NCI-H526 treated with DMSO at 0.1 percent for 48 hours (cell line): ENCODE measurements at regions not wholly inside any gene's neighbourhood (a gene's known extent, or its start where the extent isn't known, plus 50 kb on each side); places are given as distances from the start of the nearest gene placed in this dataset.

ENCODE experiments used
- DNase-seq: peaks from one replicate; lab custom pipeline; 2025; lab: John Stamatoyannopoulos, UW

DNA sequence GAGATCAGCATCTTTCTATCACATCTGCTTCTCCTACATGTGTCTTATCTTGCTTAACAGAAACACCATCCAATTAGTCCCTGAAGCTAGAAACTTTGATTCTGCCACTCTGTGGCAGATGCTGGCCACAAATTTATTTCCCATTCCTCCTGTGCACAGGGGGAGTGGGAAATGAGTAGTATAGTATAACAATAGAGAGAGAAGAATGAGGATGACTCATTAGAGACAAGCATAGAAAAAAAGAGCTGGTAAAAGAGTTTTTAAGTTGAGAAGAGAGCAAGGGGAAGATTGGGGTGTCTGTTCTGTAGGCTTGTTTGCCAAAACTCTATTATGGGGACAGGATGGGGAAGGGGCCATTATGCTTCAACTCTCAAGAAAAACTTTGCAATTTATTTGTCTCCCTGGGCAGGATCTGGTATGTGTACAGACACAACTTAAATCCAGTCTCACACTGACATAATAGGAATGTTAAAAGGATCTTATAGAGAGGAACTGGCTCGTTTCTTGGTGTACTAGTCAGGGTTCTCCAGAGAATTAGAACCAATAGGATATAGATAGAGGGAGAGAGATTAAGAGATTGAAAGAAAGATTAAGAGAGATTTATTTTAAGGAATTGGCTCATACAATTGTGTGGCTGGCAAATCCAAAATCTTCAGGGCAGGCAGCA lies 142.6 kb upstream of the CPSF6 start:
- no peak for DNase-seq

- no peak for DNase-seq
Measured at GRCh38 chr12:69097619-69098368, 141.6 kb upstream of the CPSF6 start.

DNA sequence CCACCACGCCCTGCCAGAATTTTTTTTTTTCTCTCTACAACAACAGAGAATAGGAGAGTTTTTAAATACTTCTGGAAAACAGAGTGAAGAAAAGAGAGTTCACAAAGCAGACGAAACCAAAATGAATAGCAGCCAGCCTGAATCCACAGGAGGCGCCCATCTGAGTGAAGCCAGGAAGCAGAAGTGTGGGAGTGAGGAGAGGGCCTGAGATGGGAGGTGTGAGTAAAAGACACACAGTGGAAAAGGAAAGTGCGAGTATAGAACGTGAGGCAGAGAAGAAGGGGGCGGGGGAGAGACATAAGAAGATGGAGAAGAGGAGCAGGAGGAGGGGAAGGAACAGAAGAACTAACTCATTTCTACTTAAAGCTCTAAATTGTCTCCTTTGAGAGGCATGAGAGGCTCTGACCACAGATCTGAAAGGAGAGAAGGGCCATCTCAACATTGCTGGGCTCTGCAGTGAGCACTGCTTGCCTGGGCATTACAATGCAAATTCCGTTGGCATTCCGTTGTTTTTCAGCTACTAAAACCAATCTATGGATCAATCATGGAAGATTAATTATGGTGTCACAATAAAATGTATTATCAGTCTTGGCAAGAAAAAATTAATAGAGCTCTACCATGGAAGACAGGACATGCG lies 140.1 kb upstream of the CPSF6 start:
- no peak for DNase-seq

- DNase-seq: no peak
Measured at GRCh38 chr12:69101505-69101904, 137.9 kb upstream of the CPSF6 start.

DNA sequence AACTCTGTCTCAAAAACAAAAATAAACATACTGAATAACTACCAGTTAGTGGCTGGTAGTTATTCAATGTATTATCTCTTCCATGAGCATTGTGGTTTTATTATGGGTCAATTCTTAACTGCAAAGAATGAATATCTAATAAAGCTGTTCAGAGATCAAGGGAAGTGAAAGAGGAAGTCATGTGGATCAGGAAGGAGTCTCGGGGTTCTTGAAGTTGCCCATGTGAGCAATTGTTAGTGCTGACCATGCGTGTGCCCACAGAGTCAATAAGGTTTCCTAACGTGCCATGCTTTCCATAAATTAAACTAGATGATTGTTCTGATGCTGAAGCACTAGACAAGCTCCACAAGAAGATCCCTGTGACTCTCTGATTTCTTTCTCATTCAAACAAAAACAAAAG lies 136.5 kb upstream of the CPSF6 start:
- DNase-seq: no peak

DNA sequence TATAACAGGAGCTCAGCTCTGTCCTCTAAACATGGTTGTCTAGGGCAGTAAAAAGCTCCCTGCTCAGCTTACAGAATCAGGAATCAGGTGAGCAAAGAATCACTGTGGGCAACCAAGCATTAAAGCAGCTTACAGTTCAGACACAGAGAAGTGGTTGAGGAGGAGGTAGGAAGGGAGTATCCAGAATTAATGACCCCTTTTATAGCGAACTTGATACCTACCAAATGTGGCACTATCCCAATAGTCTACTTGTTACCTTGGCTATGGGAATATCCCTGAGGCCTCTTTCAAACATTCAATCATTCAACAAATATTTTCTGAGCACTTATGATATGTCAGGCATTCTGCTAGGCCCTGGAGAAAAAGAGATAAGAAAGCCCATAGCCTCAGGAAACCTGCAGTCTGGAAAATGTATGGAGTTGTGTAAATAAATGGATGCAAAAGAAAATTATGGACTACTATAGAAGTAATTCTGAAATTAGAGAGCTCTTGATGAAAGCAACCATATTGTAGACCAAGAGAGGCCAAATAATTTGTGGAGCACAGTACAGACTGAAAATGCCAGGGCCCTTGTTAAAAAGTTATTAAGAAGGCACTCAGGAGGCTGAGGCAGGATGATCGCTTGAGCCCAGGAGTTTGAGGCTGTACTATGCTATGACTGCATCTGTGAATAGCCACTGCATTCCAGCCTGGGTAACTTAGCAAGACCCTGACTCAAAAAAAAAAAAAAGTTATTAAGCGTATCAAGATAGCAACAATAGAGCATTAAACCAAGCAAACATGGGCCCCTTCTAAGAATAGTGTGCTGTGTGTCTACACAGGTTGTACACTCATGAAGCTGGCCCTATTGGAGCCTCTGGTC lies 134.0 kb upstream of the CPSF6 start:
- DNase-seq: peak; percentile 80

- DNase-seq: no peak
Measured at GRCh38 chr12:69106482-69107118, 132.8 kb upstream of the CPSF6 start.

DNA sequence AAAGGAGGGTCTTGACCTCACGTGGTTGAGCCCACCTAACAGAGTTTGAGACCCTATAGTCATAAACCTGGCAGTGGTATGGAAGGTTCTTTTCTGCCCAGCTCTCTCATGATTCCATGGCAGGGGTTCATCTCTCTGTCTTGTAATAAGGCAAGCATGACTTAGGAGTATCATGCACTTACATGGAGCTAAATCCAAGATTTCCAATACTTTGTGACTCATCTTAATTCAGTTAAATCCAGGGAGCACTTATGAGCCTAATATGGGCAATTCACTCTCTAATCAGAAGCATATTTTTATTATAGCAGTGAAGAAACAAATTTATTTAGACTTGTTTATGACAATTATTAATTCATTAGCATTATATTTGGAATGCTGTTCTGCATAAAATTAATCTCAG lies 131.8 kb upstream of the CPSF6 start:
- DNase-seq: no peak

GRCh38 chr12:69108037-69108436 lies 131.3 kb upstream of the CPSF6 start:
- no peak for DNase-seq

DNA sequence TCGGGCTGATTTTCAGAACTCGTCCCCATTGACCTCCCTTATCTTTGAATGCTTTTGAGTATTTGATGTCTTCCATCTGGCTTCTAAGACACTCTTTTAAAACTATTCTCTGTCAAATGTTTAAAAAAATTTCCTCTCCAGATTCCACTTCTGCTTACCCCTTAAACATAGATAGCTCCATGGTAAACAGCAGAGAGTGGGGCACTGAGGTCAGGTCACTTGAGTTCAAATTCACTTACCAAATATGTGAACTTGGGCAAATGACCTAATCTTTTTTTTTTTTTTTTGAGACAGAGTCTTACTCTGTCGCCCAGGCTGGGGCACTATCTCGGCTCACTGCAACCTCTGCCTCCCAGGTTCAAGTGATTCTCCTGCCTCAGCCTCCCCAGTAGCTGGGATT lies 126.8 kb upstream of the CPSF6 start:
- DNase-seq: no peak

DNA sequence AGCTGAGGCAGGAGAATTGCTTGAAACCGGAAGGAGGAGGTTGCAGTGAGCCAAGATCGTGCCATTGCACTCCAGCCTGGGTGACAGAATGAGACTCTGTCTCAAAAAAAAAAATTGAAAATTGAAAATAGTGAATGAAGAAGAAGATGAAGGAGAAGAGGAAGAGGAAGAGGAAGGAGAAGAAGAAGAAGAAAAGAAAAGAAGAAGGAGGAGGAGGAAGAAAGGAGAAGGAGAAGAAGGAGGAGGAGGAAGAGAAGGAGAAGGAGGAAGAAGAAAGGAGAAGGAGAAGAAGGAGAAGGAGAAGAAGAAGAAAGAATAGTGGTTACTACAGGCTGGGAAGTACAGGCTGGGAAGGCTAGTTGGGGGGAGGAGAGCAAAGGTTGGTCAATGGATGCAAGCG lies 124.3 kb upstream of the CPSF6 start:
- DNase-seq: no peak

DNA sequence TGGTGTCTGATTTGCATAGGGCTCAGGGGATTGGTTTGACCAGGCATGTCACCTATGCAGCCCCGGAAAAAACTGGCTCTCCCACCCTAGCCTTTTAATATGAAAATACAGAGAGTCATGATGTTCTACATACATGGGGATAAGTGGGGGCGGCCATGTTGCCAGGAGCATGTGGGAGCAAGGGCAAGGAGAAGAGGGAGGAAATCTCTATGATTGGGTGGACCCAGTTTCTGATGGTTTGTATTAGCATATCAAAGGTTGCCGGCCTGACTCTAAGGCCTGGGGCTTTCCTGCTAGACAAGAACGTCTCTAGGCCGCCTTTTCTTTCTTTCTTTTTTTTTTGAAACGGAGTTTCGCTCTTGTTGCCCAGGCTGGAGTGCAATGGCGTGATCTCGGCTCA lies 123.4 kb upstream of the CPSF6 start:
- no peak for DNase-seq

DNA sequence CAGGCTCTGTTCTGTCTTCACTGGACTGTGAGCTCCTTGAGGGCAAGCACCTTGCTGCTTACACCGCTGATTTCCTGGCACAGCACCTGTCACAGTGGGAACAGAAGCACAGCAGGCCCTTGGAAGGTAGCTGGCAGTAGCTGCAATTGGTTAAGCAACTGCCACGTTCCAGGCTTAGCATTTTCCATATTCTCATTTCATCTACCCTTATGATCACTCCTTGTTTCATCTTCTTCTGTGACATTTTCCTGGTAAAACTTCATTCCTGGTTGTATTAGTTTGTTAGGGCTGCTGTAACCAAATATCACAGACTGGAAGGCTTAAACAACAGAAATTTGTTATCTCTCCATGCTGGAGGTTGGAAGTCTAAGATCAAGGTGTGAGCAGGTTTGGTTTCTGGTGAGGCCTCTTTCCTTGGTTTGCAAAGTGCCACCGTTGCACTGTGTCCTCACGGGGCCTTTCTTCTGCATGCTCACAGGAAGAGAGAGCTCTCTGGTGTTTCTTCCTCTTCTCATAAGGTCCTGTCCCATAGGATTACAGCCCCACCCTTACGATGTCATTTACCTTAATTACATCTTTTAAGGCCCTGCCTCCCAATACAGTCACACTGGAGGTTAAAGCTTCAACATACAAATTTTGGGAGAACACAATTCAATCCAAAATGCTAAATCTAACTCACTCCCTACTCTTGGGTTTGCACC lies 121.7 kb upstream of the CPSF6 start:
- DNase-seq: no peak

DNA sequence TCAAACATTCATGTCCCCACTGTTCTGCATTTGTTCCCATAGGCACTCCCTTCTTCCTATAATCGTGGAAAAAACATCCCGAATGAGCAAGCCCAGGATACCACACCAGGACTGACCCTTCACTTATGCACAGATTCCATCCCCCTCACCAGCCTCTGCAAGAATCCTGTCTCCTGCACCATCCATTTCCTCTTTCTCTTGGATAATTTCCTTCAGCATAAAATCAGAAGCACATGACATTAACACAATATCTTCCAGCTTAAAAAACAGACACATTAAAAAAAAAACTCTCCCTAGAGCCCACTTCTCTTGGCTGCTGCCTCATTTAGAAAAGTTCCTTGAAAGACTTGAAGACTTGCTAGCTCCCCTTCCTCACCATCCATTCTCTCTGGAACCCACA lies 120.9 kb upstream of the CPSF6 start:
- DNase-seq: no peak

- DNase-seq: no peak
Measured at GRCh38 chr12:69119770-69120169, 119.6 kb upstream of the CPSF6 start.

DNA sequence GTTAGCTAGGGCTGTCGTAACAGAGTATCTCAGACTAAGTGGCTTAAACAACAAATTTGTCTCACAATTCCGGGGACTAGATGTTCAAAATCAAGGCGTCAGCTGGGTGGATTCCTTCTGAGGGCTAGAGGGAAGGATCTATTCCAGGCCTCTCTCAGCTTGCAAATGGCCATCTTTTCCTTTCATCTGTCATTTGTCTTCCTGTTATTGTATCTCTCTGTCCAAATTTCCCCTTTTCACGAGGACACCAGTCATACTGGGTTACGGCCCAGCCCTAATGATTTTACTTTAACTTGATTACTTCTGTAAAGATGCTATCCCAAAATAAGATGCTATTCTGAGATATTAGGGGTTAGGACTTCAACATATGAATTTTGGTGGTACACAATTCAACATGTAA lies 119.0 kb upstream of the CPSF6 start:
- DNase-seq: no peak

DNA sequence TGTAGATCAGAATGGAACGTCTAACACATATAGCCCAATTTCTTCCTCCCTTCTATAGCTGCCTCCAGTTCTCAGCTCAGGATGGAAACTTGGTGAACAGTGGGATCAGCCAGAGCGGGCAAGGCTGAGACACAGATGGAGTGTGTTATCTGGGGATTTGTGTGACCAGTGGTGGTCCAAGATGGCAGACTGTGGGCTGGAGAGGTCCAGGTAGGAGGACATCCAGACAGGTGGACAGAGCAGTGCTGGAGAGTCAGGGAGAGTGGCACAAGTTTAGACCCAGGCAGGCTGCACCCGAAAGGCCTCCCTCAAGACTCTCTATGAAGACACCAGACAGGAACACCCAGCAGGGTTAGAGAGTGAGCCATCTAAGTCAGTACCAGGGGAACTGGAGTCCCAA lies 116.1 kb upstream of the CPSF6 start:
- no peak for DNase-seq

DNA sequence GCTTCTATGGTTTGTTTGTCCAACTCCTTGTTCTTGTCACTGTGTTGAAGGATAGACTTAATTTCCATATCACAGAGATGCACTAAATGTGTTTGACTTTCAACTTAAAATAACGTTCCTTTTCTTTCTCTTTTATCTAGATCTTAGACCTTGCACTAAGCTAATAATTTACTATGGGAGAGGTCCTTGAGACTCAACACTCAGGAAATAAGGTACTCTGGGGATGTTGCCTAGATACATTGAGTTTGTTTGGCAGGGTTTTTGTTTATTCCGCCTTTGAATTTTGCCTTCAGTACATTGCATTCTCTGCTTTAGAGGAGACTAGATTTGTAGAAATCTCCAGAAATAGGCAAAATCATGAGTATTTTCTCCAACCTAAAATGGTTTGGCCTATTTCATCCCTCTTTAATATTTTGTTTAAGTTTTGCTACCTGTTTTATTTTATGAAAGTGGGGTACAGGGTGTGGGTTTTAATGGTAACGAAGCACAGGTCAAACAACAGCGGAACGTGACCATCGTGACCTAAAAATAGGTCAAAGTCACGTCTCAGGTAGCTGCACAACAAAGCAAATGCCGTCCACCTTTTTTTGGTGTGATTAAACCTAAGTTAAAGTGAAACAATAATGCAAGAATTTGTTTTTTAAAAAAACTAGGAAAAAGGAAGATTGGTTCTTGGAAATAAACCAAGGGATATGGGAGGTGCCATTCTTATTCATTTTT lies 115.3 kb upstream of the CPSF6 start:
- DNase-seq: no peak

- no peak for DNase-seq
Measured at GRCh38 chr12:69129017-69129416, 110.4 kb upstream of the CPSF6 start.

GRCh38 chr12:69129564-69129963 lies 109.8 kb upstream of the CPSF6 start:
- DNase-seq: no peak

- DNase-seq: no peak
Measured at GRCh38 chr12:69130064-69130463, 109.3 kb upstream of the CPSF6 start.
